ENCODE measurements at regions not wholly inside any gene's neighbourhood (a gene's known extent, or its start where the extent isn't known, plus 50 kb on each side); places are given as distances from the start of the nearest gene placed in this dataset.
A peak's percentile ranks its signal among the peaks of the same experiment; 100 is the strongest.

GRCh38 chr9:88326936-88327335, 61.3 kb upstream of the SPIN1 start:
- no peak for TF ChIP-seq JUND (IDR thresholded peaks at IDR 0.05; ENCODE audit: low read depth)
- in situ Hi-C loops (cut with HindIII; ENCODE audit: low pct_unique_long_range_greater_than_20kb, low sequenced_read_pairs): no loop called here
- no peak for DNase-seq (ENCODE audit: low read depth in 1 of 2, low spot score in 1 of 2)

GRCh38 chr9:88326015-88326414, 62.2 kb upstream of the SPIN1 start:
- in situ Hi-C loops (cut with HindIII; ENCODE audit: low pct_unique_long_range_greater_than_20kb, low sequenced_read_pairs): no loop called here
- TF ChIP-seq JUND (IDR thresholded peaks at IDR 0.05; ENCODE audit: low read depth): no peak
- no peak for DNase-seq (ENCODE audit: low read depth in 1 of 2, low spot score in 1 of 2)

- in situ Hi-C loops (cut with HindIII; ENCODE audit: low pct_unique_long_range_greater_than_20kb, low sequenced_read_pairs): no loop called here
- TF ChIP-seq JUND (IDR thresholded peaks at IDR 0.05; ENCODE audit: low read depth): no peak
- DNase-seq (ENCODE audit: low read depth in 1 of 2, low spot score in 1 of 2): no peak
These were observed 65.2 kb upstream of the SPIN1 start for GRCh38 chr9:88322906-88323566.

GRCh38 chr9:88321764-88322163, 66.5 kb upstream of the SPIN1 start:
- TF ChIP-seq JUND (IDR thresholded peaks at IDR 0.05; ENCODE audit: low read depth): no peak
- in situ Hi-C loops (cut with HindIII; ENCODE audit: low pct_unique_long_range_greater_than_20kb, low sequenced_read_pairs): no loop called here
- DNase-seq (ENCODE audit: low read depth in 1 of 2, low spot score in 1 of 2): no peak

GRCh38 chr9:88320748-88321415, 67.4 kb upstream of the SPIN1 start:
- in situ Hi-C loops (cut with HindIII; ENCODE audit: low pct_unique_long_range_greater_than_20kb, low sequenced_read_pairs): no loop called here
- DNase-seq (ENCODE audit: low read depth in 1 of 2, low spot score in 1 of 2): no peak
- TF ChIP-seq JUND (IDR thresholded peaks at IDR 0.05; ENCODE audit: low read depth): no peak

- in situ Hi-C loops (cut with HindIII; ENCODE audit: low pct_unique_long_range_greater_than_20kb, low sequenced_read_pairs): no loop called here
These were observed 68.1 kb upstream of the SPIN1 start for GRCh38 chr9:88319936-88320747.

GRCh38 chr9:88313364-88314220, 74.7 kb upstream of the SPIN1 start:
- in situ Hi-C loops (cut with HindIII; ENCODE audit: low pct_unique_long_range_greater_than_20kb, low sequenced_read_pairs): no loop called here
- no peak for DNase-seq (ENCODE audit: low read depth in 1 of 2, low spot score in 1 of 2)
- no peak for TF ChIP-seq JUND (IDR thresholded peaks at IDR 0.05; ENCODE audit: low read depth)

More at GRCh38 chr9:88319936-88320747, 68.1 kb upstream of the SPIN1 start:
- TF ChIP-seq JUND (IDR thresholded peaks at IDR 0.05; ENCODE audit: low read depth): no peak
- no peak for DNase-seq (ENCODE audit: low read depth in 1 of 2, low spot score in 1 of 2)

GRCh38 chr9:88312517-88313103, 75.6 kb upstream of the SPIN1 start:
- in situ Hi-C loops (cut with HindIII; ENCODE audit: low pct_unique_long_range_greater_than_20kb, low sequenced_read_pairs): no loop called here
- no peak for DNase-seq (ENCODE audit: low read depth in 1 of 2, low spot score in 1 of 2)
- no peak for TF ChIP-seq JUND (IDR thresholded peaks at IDR 0.05; ENCODE audit: low read depth)

GRCh38 chr9:88312045-88312444, 76.2 kb upstream of the SPIN1 start:
- in situ Hi-C loops (cut with HindIII; ENCODE audit: low pct_unique_long_range_greater_than_20kb, low sequenced_read_pairs): no loop called here
- no peak for DNase-seq (ENCODE audit: low read depth in 1 of 2, low spot score in 1 of 2)
- TF ChIP-seq JUND (IDR thresholded peaks at IDR 0.05; ENCODE audit: low read depth): no peak

GRCh38 chr9:88310310-88310980, 77.8 kb upstream of the SPIN1 start:
- no peak for TF ChIP-seq JUND (IDR thresholded peaks at IDR 0.05; ENCODE audit: low read depth)
- in situ Hi-C loops (cut with HindIII; ENCODE audit: low pct_unique_long_range_greater_than_20kb, low sequenced_read_pairs): no loop called here
- peak in 1 of 2 experiments; percentile 28 for DNase-seq (ENCODE audit: low read depth in 1 of 2, low spot score in 1 of 2)

- DNase-seq (ENCODE audit: low read depth in 1 of 2, low spot score in 1 of 2): no peak
- in situ Hi-C loops (cut with HindIII; ENCODE audit: low pct_unique_long_range_greater_than_20kb, low sequenced_read_pairs): no loop called here
- no peak for TF ChIP-seq JUND (IDR thresholded peaks at IDR 0.05; ENCODE audit: low read depth)
These were observed 79.2 kb upstream of the SPIN1 start for GRCh38 chr9:88308831-88309560.
